GM13976 (cell line): ENCODE measurements at regions not wholly inside any gene's neighbourhood (a gene's known extent, or its start where the extent isn't known, plus 50 kb on each side); places are given as distances from the start of the nearest gene placed in this dataset.

Experiments
- DNase-seq: peaks from one replicate; pipeline ENCODE4 v3.0.0; 2012; ENCODE audit warnings: low spot score
- CTCF ChIP-seq: IDR thresholded peaks from 2 replicates; pipeline ENCODE4 v1.5.1; 2012; ENCODE audit warnings: borderline replicate concordance, mild to moderate bottlenecking; ENCODE audit not compliant: insufficient read depth; ENCODE audit errors: extremely low read depth, missing control alignments, control extremely low read depth
- in situ Hi-C: fragments of 300-500 bp; cut with MboI; formaldehyde crosslinking; loops from one replicate; pipeline ENCODE4 v1.12.0; 2022; ENCODE audit warnings: low sequenced_read_pairs, mixed read lengths, inconsistent platforms; ENCODE audit not compliant: unreplicated experiment

DNA sequence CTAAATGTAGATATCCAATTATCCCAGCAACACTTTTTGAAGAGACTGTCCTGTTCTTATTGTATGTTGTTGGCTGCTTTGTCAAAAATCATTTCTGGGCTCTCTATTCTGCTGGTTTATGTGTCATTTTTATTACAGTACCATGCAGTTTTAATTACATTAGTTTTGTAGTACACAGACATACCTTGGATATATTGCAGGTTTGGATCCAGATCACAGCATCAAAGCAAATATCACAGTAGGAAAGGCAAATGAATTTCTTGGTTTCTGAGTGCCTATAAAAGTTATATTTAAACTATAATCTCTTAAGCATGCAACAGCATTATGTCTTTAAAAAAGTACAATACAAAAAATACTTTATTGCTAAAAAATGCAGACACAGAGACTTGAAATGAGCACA lies 564.2 kb upstream of the MIR17HG start:
- no peak for DNase-seq
- TF ChIP-seq CTCF, result no peak
- in situ Hi-C loops, result no loop called here

DNA sequence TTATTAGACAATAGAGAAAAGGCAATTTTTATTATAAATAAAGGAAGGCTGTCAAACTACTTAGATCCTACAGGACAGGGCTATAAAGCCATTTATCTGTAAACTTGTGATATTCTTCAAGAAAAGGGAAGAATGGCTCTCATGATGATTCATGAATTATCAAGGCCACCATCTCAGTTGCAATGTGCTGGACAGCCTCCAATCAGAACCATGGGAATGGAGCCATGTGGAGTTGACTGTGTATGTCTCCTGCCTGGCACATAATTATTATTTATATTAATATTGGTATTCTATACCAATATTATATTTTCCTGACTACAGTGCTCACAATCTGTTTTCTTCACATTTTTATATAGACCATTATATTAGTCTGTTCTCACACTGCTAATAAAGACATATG lies 560.5 kb upstream of the MIR17HG start:
- TF ChIP-seq CTCF, result no peak
- in situ Hi-C loops, result no loop called here
- no peak for DNase-seq

GRCh38 chr13:90792335-90792734 lies 555.2 kb upstream of the MIR17HG start:
- DNase-seq, result no peak
- in situ Hi-C loops, result no loop called here
- TF ChIP-seq CTCF, result no peak

DNA sequence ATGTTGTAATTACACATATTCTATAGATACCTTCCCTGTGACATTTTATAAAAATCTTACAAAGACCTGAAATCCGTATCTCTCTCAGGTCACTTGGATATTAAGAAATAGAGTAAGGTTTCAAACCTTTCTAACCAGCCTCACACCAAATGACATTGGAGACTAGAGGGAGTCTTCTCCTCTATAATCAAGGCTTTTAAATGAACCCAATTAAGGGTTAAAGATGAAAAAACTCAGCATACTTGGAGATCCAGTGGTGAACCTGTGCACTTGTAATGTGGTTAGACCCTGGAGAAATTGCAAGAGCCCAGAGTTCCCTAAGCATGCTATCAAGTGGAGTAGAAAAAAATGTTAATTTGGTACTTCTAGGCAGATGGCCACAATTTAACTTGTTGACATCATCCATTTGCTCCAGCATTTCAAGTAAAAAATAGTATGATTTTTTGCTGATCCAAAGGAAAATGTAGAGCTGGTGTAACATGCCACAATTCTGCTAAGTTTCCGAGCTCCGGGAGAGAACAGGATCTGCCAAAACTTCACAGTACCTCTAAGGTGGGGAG lies 554.1 kb upstream of the MIR17HG start:
- in situ Hi-C loops, result no loop called here
- TF ChIP-seq CTCF, result no peak
- no peak for DNase-seq

DNA sequence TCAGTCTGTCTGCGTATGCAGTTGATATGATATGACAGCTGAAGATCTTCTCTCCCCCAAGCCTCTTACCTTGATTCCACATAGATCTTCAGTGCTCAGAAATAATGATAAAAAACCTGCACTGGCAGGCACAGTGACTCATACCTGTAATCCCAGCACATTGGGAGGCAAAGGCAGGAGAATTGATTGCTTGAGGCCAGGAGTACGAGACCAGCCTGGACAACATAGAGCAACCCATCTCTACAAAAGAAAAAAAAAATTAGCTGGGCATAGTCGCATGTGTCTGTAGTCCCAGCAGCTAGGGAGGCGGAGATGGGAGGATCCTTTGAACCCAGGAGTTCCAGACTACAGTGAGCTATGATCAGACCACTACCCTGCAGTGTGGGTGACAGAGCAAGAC lies 551.0 kb upstream of the MIR17HG start:
- TF ChIP-seq CTCF, result no peak
- in situ Hi-C loops, result no loop called here
- DNase-seq, result no peak

GRCh38 chr13:90797335-90797734 lies 550.2 kb upstream of the MIR17HG start:
- in situ Hi-C loops, result no loop called here
- no peak for TF ChIP-seq CTCF

GRCh38 chr13:90798381-90798780 lies 549.1 kb upstream of the MIR17HG start:
- no peak for DNase-seq
- in situ Hi-C loops, result no loop called here
- TF ChIP-seq CTCF, result no peak

More at GRCh38 chr13:90797335-90797734, 550.2 kb upstream of the MIR17HG start:
- DNase-seq, result no peak
